ENCODE measurements at regions not wholly inside any gene's neighbourhood (a gene's known extent, or its start where the extent isn't known, plus 50 kb on each side); places are given as distances from the start of the nearest gene placed in this dataset.

DNA sequence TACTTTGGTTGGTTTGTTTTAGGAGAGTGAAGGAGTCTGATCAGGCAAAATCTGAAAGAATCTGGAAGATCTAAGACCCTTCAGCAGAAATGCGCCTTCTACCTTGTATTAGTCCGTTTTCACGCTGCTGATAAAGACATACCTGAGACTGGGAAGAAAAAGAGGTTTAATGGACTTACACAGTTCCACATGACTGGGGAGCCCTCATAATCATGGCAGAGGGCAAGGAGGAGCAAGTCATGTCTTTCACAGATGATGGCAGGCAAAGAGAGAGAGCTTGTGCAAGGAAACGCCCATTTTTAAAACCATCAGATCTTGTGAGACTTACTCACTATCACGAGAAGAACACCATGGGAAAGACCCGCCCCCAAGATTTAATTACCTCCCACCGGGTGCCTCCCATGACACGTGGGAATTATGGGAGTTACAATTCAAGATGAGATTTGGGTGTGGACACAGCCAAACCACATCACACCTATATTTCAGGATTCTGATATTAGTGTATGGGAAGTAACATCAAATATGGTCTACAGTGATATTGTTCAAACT is 99.3 kb downstream of the GLUL start:
- no peak for DNase-seq

DNA sequence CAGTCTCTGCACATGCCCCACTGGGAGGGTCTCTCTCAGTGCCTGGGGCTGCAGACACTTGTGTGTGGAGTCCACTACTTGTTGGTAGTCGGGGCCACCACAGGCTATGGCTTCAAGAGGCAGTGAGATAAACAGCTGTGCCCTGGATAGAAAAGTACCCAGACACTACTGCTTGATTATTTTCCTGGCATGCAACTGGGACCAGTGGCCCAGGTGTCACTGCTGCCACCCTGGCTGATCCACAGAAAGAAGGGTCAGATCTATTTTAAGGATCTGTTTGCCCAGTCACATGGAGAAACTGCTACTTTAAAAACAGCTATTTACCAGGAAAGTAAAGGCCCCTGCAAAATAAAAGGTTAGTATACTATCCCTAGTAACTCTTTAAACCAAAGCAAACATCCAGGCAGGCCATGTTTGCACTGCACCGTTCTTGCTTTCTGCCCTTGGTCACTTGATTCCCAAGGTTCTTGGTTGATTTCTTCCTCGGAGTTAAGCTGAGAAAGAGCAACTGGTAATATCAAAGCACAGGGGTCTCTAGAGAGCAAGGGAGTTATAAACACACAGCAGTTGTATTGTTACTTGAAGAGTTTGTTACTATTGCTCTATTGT is 99.9 kb downstream of the GLUL start:
- DNase-seq = no peak

DNA sequence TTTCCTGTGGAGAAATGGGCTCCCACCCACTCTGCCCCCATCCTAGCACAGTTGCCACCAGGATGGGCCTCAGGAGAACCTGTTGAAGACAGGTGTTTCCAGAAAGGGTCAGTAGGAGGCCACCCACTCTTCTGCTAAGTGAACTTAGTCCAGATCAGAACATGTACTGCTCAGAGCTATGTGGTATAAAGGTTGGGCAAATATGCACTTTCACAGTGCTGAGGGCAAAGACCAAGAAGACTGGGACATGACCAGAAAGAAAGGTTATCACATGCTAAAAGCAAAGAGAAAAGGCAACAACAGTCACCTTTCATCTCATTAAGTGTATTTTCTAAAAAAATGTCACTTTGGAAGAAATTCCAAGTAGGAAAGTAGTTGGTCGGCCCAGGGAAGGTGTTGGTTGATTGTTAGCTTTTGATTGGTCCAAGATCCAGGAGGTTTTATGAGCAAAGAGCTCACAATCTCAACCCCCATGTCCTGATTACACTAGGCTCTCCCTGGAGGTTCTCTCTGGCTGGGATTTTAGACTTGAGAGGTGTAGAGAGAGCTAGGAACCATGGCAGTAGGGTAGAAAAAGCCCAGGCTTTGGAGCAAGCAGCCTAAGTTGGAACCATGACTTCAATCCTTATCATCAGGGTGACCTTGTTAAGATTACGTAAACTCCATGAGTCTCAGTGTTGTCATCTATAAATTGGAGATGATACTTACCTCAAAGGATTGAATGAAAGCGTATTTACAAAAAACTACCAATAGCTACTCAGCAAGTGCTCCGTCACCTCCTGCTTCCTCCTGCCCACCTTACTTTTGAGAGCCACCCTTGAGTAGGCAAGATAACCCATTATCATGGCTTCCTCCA is 102.6 kb downstream of the GLUL start:
- DNase-seq = no peak

DNA sequence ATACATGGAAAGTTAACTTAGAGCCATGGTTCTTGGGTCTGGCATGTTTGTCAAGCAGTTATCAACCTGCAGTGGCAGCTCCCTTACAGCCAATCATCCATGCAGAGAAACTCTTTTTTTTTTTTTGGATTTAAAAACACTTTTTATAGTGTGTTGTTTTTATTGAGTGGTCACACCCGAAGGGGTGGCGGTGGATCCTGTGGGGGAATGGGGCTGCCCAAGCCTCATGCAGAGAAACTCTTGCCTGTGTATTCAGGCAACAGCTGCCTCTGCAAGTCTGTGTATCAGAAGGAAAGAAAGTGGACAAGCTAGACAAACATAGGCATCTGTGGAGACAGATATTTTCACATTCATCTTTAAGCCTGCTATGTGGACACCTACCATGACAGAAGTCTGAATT is 104.8 kb downstream of the GLUL start:
- no peak for DNase-seq

DNA sequence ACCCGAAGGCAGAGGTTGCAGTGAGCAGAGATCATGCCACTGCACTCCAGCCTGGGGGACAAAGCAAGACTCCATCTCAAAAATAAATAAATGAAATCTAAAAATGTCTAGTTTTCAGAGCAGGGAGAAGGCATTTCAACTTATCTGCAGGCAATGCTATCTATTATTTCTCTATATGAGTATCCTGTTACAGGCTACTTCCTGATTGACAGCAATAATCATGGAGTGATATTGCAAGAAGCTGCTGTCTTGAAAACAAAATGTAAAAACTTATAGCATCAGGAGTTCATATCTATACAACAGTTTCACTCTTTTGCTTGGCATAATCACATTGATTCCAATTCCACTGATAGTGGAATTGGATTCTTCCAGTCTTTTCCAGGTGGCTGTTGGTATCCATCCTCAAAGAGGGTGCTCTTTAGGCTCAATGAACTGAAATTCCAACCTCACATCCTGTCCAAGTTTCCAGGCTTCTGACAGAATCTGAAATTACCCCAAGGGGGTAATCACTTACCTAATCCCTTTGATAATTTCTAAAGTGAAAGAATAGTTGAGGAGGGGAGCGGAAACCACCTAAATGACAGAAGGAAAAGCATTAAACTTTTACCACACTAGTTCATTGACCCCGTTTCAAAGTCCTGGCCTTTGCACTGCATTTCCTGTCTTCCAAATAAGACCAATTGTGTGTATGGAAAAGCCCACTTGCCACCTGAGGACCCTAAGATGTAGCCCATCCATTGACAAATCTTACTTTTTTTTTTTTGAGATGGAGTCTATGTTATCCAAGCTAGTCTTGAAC is 107.6 kb downstream of the GLUL start:
- no peak for DNase-seq

DNA sequence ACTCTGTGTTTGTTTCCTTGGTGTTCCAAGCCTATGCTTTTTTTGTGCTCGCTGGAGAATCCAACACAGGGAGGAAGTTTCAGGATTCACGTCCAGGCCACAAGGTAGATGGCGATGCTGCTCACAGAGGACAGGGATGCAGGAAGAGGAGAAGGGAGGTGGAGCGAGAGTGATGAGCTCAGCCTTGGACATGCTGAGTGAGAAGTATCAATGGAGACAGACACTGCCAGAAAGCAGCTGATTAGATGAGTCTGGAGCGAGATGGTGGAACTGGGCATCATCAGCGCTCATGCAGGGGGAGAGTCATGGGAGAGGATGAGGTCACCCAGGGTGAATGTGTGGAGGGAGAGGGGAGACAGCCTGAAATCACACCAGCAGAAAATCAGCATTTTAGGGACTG is 110.0 kb downstream of the GLUL start:
- DNase-seq = peak; percentile 23

DNA sequence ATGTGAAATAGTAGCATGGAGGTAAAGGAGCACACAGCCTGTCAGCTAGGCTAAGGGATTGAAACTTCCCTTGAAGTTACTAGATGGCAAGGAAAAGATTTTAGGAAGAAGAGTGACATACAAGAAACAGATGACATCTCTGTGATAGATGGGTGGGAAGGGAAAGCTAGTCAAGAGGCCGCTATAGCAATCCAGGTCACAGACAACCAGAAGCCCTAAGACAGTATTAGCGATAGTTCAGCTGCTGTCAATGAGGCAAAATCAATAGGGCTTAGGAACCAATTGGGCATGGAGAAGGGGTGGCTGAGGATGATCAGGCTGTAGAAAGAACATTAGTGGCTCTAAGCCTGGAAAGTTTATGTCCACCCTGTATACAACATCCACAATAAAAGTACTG is 111.1 kb downstream of the GLUL start:
- DNase-seq = no peak

DNA sequence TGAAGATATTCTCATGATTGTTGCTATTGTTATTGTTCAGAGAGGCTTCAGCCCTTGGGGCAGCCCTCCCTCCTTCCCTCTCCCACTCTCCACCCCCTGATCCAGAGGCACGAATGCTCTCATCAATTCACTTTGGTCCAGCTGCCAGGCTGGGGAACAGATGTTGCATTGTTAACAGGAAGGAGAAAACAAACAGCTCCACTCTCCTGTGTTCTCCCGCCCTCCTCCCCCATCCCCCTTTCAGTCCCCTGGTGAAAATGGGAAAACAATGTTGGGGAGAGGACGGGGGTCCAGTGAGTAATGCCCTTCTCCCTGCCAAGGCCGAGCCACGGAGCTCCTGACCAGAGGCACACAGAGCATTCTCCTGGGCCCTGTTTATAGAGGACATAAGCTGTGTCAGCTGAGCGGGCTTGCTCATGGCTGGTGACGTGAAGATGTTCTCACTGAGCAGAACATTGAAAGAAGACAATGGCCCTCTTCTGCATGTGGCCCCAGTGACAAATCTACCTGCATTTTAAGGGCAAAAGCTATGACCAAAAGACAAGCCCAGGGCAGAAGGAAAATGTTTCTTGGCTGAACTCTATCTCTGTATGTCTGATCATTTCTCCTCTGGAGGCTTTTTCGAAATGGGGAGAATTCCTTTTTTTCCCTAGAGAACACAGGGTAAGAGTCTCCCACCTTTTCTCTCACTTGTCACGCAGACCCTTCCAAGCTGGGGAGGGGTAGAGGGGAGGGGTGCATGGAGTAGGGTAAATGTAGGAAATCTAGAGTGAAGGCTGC is 111.7 kb downstream of the GLUL start:
- DNase-seq = no peak

DNA sequence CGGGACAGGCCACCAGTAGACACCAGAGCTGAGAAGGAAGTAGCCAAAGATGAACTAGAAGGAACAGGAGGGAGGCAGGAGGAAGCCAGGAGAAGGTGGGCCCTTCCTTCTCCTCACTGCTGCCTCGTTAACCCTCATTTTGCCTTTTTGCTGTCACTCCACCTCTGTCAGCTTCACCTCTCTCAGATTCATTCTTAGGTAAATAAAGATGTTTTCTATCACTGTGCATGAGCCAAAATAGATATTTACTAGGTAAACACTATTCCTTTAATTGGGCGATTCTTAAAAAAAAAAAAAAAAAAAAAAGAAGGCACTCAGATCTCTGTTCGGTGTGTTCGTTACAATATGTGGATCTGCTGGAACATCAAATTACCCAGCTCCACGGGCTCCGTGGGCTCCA is 112.3 kb downstream of the GLUL start:
- DNase-seq = no peak

DNA sequence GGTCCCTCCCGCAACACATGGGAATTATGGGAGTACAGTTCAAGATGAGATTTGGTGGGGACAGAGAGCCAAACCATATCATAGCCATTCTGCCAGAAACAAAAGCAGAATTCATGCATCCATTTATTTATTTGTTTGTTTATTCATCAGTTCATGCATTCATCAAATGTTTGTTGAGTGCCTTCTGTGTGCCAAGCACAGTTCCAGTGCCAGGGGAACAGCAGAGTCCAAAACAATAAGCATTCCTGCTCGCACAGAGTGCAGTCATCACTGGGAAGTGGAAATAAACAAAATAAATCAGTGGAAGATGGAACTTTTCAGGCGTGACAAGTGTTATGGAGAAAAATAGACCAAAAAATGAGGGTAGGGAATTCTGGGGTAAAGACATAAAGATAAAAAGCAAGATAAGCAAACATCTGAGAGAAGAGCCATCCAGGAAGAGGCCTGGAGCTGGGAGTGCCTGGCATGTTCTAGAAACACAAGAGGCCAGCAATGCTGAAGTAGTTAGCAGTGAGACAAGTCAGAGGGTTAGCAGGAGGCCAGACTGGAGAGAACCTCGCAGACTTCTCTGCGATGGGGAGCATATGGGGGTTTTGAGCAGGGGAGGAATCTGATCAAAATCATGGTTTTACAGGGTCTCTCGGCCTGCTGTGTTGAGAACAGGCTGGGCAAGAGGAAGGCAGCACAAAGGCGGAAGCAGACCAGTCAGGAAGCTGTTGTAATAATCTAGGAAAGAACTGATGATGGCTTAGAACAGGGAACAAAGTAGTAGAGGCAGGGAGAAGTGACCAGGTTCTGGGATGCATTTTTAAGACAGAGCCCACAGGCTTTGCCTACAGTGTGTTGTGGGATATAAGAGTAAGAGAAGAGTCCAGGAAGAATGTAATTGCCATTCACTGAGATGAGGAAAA is 113.2 kb downstream of the GLUL start:
- DNase-seq = no peak

DNA sequence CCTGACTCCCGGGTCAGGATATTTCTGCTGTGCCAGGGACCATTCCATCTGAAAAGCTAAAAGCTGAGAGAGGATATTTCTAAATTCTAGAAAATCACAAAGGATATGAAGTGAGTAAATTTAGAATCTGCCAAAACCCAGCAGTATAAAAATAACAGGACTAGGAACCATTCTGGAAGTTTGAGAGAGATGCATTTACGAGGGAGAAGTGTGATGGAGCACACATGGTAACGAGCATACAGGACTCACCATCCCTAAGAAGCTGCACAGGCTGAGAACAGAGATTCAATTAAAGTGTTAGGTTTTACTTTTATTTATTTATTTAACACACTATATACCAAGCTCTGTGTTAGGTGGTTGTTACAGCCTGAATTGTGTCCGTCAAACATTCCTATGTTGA is 116.3 kb downstream of the GLUL start:
- no peak for DNase-seq

DNA sequence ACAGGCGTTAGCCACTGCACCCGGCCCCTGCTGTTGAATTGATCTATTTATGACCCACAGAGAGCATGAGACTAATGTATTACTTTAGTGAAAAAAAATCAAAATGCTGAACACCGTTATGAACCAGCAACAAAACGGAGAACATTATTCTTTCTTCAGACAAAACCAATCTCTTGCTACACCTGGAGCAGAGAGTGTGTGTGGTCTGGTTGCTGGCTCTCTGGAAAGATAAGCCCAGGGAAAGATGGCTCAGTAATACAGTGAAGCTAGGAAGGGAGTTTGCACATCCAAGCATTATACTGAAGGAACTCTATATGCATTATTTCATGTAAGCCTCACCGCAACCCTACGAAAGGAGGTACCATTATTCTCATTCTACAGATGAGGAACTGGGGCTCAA is 117.0 kb downstream of the GLUL start:
- DNase-seq = no peak

DNA sequence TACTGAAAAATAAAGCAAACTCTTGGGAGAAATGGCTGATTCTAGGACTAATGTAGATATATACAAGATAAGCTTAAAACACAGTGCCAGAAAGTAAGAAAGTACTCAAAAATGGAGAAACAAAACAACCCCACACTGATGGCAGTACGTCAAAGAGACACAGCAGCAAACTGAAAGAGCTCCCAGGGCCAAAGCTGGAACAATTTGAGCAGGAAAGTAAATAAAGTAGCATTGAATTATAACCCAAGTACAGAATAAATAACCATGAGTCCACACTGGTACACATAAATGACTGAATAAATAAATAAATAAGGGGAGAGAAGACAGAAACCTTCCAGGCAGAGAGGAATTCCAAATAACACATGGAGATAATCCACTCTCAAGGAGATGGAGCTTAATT is 120.9 kb downstream of the GLUL start:
- no peak for DNase-seq

DNA sequence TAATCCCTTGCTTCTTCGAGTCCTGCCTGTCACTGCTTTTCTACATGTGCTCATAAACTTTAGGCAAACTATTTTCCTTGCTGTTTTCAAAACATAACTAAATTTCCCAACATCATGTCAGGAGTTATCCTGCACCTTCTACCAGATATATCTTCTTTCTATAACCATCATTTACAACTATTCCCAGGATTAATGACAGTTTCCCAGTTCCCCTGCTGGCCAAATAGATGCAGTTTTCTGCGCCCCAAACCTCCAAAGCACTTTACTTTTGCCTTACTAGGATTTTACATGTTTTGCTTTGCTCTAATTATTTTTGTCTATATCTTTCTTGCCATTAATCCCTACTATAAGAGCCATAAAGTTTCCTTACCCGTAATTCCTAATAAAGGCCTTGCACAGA is 122.5 kb downstream of the GLUL start:
- no peak for DNase-seq

DNA sequence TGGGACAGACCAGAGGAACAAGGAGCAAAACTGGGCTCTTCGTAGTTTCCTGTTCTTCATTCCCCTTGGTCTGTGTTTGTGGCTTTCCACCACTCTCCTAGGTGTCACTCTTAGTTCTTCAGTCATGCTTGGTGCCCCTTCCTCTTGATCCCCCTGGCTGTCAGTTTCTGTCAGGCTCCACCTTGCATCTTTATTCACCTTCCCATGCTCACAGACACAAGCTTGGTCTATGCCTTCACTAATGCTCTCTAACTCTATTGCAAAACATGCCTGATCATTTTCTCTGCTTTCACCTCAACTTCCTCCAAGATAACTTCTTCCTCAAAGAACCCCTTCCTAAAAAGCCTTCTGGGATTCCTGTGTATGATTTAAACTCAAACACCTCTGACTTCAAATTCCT is 122.9 kb downstream of the GLUL start:
- DNase-seq = no peak

DNA sequence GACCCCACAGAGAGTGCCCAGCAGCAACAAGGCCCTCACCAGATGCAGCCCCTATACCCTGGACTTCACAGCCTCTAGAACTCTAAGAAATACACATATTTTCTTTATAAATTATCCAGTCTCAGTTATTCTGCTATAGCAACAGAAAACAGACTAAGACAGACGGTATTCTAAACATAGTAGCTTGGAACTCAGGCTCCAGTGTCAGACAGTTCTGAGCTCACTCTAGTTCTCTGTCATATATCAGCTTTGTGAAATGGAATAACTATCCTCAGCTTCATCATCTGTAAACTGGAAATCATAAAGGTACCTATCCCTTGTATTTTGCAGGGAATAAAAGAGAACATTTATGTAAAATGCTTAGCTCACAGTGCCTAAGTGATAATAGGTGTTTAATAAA is 127.4 kb downstream of the GLUL start:
- DNase-seq = no peak

DNA sequence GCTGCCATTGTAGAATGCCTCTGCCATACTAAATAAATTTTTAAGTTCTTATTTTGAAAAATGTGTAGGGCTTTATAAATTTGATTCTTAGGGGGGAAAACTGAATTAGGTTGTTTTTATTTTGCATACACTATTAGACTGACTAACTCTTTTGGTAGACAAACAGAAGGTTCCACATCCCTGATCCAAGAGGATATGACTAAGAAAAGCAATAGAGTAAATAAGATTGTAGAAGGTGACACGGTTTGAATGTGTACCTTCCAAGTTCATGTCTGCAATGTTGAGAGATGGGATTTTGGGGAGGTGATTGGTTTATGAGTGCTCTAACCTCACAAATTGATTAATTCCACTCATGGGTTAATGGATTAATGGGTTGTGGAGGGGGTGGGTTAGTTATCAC is 127.9 kb downstream of the GLUL start:
- DNase-seq = no peak

DNA sequence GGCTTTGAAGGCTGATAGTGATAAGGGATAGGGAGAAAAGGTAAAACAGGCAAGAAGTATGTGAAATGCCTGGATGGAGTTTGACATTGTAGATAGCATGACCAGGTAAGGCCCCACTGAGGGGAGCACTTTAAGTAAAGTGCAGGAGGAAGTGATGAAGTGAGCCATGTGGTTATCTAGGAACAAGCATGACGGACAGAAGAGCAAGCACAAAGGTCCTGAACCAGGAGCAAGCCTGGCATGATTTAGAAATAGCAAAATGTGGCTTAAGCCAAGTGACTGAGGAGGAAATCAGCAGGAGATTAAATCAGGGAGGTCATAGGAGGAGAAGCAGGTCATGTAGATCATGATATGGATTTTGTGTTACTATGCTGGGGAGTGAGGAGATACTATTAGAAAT is 129.2 kb downstream of the GLUL start:
- DNase-seq = no peak

DNA sequence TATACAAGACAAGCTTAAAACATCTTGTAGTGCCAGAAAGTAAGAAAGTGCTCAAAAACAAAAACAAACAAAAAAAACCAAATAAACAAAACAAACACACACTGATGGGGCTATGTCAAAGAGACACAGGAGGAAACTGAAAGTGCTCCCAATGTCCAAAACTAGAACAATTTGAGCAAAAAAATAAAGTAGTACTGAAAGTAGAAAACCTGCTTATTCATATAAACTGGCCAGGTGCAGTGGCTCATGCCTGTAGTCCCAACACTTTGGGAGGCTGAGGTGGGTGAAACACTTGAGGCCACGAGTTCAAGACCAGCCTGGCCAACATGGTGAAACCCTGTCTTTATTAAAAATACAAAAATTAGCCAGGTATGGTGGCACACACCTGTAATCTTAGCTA is 129.9 kb downstream of the GLUL start:
- no peak for DNase-seq

DNA sequence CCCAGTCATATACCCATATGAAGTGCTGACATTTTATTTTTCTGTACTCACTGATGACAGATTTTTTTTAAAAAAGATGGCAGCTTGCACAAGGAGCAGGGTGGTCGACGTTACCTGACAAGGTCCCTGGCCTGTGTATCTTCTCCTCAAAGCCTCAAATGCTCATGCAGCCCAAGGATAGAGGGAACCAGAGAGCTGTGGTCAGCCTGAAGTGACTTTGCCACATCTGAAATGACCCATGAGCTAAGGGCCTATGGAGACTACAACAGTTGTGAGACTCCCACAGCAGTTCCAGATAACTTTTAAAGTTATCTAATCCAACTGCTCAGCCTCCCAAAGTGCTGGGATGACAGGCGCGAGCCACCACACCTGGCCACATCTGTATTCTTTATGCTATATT is 131.1 kb downstream of the GLUL start:
- DNase-seq = no peak

DNA sequence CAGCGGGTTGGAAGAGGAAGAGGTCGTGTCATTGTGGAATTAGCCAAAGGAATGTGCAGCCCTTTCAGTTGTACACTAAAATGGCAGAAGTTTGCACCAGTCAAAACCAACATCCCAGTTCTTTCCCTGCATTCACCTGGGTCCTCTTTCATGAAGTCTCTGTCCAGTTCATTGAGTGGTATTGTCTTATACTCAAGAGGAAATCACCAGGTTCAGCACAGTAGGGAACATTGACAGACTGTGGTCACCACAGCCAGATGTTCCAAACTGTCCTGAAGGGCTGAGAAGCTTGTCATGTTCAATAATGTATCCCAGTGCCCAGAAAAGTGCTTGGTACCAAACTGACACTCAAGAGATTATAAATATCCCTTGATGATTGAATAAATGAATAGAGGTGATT is 131.6 kb downstream of the GLUL start:
- no peak for DNase-seq
